ENCODE measurements at regions not wholly inside any gene's neighbourhood (a gene's known extent, or its start where the extent isn't known, plus 50 kb on each side); places are given as distances from the start of the nearest gene placed in this dataset.

DNA sequence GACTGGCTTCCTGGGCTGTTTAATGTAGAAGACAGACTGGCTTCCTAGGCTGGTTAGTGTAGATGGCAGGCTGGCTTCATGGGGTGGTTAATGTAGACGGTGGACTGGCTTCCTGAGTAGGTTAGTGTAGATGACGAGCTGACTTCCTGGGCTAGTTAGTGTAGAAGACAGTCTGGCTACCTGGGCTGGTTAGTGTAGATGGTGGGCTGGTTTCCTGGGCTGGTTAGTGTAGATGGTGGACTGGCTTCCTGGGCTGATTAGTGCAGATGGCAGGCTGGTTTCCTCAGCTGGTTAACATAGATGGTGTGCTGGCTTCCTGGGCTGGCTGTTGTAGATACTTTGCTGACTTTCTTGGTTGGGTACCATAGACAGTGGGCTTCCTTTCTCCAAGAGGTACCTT, 122.9 kb upstream of the PPP2R2D start:
- Mint-ChIP-seq H3K27ac (no peak overlapping the region), H3K4me1 (no peaks in the 10 kb centered on the region), H3K27me3 (ENCODE audit: low read depth in 3 of 3) (peaks cover 1 to 2% (median 2%) of the 10 kb centered on the region in 3 donors), H3K9me3 (peaks cover 48 to 66% (median 51%) of the 10 kb centered on the region in 7 donors), H3K4me3 (no peak overlapping the region), H3K36me3 (no peaks in the 10 kb centered on the region)
- no peaks in the 10 kb centered on the region for H3K36me3 ChIP-seq (replicated peaks in 1 of 2; ENCODE audit: control insufficient read depth in 1 of 2, insufficient read depth in 2 of 2, low read length in 2 of 2)
- no peak overlapping the region for H3K9ac ChIP-seq (ENCODE audit: insufficient read depth, low read length, poor library complexity, severe bottlenecking)
- no peaks in the 10 kb centered on the region for H3K4me1 ChIP-seq (ENCODE audit: control insufficient read depth in 1 of 2, insufficient read depth in 2 of 2, low read length in 2 of 2)
- no peak overlapping the region for H3K4me3 ChIP-seq (replicated peaks in 1 of 3; ENCODE audit: low read depth in 2 of 3, low read length in 3 of 3)
- no peaks in the 10 kb centered on the region for H3K27me3 ChIP-seq (ENCODE audit: control insufficient read depth in 2 of 2, insufficient read depth in 2 of 2, low read length in 2 of 2)
- 100% methylated on average over 2 of the region's 2 CpGs for WGBS (ENCODE audit: insufficient coverage)
- TF ChIP-seq, protein P1, sequence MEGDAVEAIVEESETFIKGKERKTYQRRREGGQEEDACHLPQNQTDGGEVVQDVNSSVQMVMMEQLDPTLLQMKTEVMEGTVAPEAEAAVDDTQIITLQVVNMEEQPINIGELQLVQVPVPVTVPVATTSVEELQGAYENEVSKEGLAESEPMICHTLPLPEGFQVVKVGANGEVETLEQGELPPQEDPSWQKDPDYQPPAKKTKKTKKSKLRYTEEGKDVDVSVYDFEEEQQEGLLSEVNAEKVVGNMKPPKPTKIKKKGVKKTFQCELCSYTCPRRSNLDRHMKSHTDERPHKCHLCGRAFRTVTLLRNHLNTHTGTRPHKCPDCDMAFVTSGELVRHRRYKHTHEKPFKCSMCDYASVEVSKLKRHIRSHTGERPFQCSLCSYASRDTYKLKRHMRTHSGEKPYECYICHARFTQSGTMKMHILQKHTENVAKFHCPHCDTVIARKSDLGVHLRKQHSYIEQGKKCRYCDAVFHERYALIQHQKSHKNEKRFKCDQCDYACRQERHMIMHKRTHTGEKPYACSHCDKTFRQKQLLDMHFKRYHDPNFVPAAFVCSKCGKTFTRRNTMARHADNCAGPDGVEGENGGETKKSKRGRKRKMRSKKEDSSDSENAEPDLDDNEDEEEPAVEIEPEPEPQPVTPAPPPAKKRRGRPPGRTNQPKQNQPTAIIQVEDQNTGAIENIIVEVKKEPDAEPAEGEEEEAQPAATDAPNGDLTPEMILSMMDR (IDR thresholded peaks at IDR 0.05) = no peak
- H2AFZ ChIP-seq (ENCODE audit: insufficient read depth, low read depth, low read length, poor library complexity, severe bottlenecking) = no peak overlapping the region
- no peak for DNase-seq
- H3K9me3 ChIP-seq (replicated peaks in 1 of 2; ENCODE audit: control insufficient read depth in 1 of 2, insufficient read depth in 1 of 2, low read length in 2 of 2) = peaks cover 50 to 76% of the 10 kb centered on the region in 2 donors
- intact Hi-C loops (cut with micrococcal nuclease) = no loop called here
- H3K4me2 ChIP-seq (replicated peaks; ENCODE audit: extremely low read depth, low read length, poor library complexity, severe bottlenecking) = no peak overlapping the region
- no peaks in the 10 kb centered on the region for H4K20me1 ChIP-seq (ENCODE audit: insufficient read depth, low read length)
- no peak overlapping the region for H3K27ac ChIP-seq (ENCODE audit: low read depth in 1 of 2, low read length in 2 of 2)
- no peaks in the 10 kb centered on the region for H3K79me2 ChIP-seq (ENCODE audit: insufficient read depth, low read length)

- no peak overlapping the region for H3K9ac ChIP-seq (ENCODE audit: insufficient read depth, low read length, poor library complexity, severe bottlenecking)
- H3K4me2 ChIP-seq (replicated peaks; ENCODE audit: extremely low read depth, low read length, poor library complexity, severe bottlenecking) = no peak overlapping the region
- H3K27ac Mint-ChIP-seq = no peak overlapping the region
- H2AFZ ChIP-seq (ENCODE audit: insufficient read depth, low read depth, low read length, poor library complexity, severe bottlenecking) = no peak overlapping the region
- WGBS (ENCODE audit: insufficient coverage) = 95% methylated on average over 5 of the region's 9 CpGs
- H3K36me3 ChIP-seq (replicated peaks in 1 of 2; ENCODE audit: control insufficient read depth in 1 of 2, insufficient read depth in 2 of 2, low read length in 2 of 2) = no peaks in the 10 kb centered on the region
- H3K36me3 Mint-ChIP-seq = no peaks in the 10 kb centered on the region
- TF ChIP-seq, protein P1 (IDR thresholded peaks at IDR 0.05) = no peak
- no peaks in the 10 kb centered on the region for H3K79me2 ChIP-seq (ENCODE audit: insufficient read depth, low read length)
- peaks cover 50 to 81% of the 10 kb centered on the region in 2 donors for H3K9me3 ChIP-seq (replicated peaks in 1 of 2; ENCODE audit: control insufficient read depth in 1 of 2, insufficient read depth in 1 of 2, low read length in 2 of 2)
- intact Hi-C loops (cut with micrococcal nuclease) = no loop called here
- H3K4me1 ChIP-seq (ENCODE audit: control insufficient read depth in 1 of 2, insufficient read depth in 2 of 2, low read length in 2 of 2) = no peaks in the 10 kb centered on the region
- DNase-seq = no peak
- H3K4me1 Mint-ChIP-seq = no peaks in the 10 kb centered on the region
- H3K27me3 ChIP-seq (ENCODE audit: control insufficient read depth in 2 of 2, insufficient read depth in 2 of 2, low read length in 2 of 2) = no peaks in the 10 kb centered on the region
- H3K4me3 Mint-ChIP-seq = no peak overlapping the region
- peaks cover 48 to 70% (median 54%) of the 10 kb centered on the region in 7 donors for H3K9me3 Mint-ChIP-seq
- H4K20me1 ChIP-seq (ENCODE audit: insufficient read depth, low read length) = no peaks in the 10 kb centered on the region
- H3K4me3 ChIP-seq (replicated peaks in 1 of 3; ENCODE audit: low read depth in 2 of 3, low read length in 3 of 3) = no peak overlapping the region
- H3K27me3 Mint-ChIP-seq (ENCODE audit: low read depth in 3 of 3) = peaks cover under 1 to 2% (median 1%) of the 10 kb centered on the region in 3 donors
- no peak overlapping the region for H3K27ac ChIP-seq (ENCODE audit: low read depth in 1 of 2, low read length in 2 of 2)
Observed at GRCh38 chr10:131778385-131778784, 122.4 kb upstream of the PPP2R2D start.

Data from CD14-positive monocyte (primary cell).